Heart right ventricle (tissue), 16 donors: ENCODE measurements at regions not wholly inside any gene's neighbourhood (a gene's known extent, or its start where the extent isn't known, plus 50 kb on each side); places are given as distances from the start of the nearest gene placed in this dataset.

Experiments used
- ATAC-seq, 8 donors: fragments of 200-7000 bp; cut with Tn5 transposase; one replicate each; pipeline ENCODE4 v1.9.1; 2020; ENCODE audit warnings: mild to moderate bottlenecking in 8 of 8, moderate library complexity in 8 of 8, moderate number of reproducible peaks in 1 of 8
- DNase-seq, 2 donors: peaks; one replicate each; pipeline ENCODE4 v3.0.0-alpha.2; 2020
- H3K27ac ChIP-seq, 10 donors: fragments of 200-600 bp; sonication (generic) in 2 of 10; one replicate each; pipeline versions ENCODE4 v1.5.0 to v1.8.0; 2020 to 2022; ENCODE audit warnings: mild to moderate bottlenecking in 3 of 10
- H3K27me3 ChIP-seq, 7 donors: fragments of 200-600 bp; one replicate each; pipeline ENCODE4 v1.8.0; 2021 to 2022; ENCODE audit warnings: mild to moderate bottlenecking in 2 of 7
- H3K36me3 ChIP-seq, 9 donors: fragments of 200-600 bp; sonication (generic) in 1 of 9; one replicate each; pipeline versions ENCODE4 v1.5.0 to v1.8.0; 2020 to 2022; ENCODE audit warnings: mild to moderate bottlenecking in 2 of 9
- H3K4me1 ChIP-seq, 9 donors: fragments of 200-600 bp; sonication (generic) in 1 of 9; one replicate each; pipeline versions ENCODE4 v1.5.0 to v1.8.0; 2020 to 2022; ENCODE audit warnings: mild to moderate bottlenecking in 4 of 9
- H3K4me3 ChIP-seq, 10 donors: fragments of 200-600 bp; sonication (generic) in 2 of 10; one replicate each; pipeline versions ENCODE4 v1.5.0 to v1.8.0; 2020 to 2022; ENCODE audit warnings: mild to moderate bottlenecking in 7 of 10, moderate library complexity in 2 of 10
- H3K9me3 ChIP-seq, 11 donors: fragments of 200-600 bp in 10 of 11; sonication (generic) in 2 of 11; one replicate each; pipeline versions ENCODE4 v1.5.0 to v1.8.0; 2013 to 2022; ENCODE audit warnings: mild to moderate bottlenecking in 2 of 11, control low read depth in 1 of 11, moderate library complexity in 1 of 11
- WGBS, 2 donors: extraction: QIAGEN DNeasy Blood & Tissue Kit; methylation state at CpG; one replicate each; pipeline ENCODE4 v1.1.7; 2013; ENCODE audit warnings: inconsistent platforms in 1 of 2; 5-methylcytosine and 5-hydroxymethylcytosine counted together
- intact Hi-C, 10 donors: fragments of 100-400 bp; cut with DNase I; formaldehyde crosslinking; loops; one replicate each; pipeline versions ENCODE4 v1.11.1 to v1.14.2; 2022
- TF ChIP-seq, protein P1 (sequence below), 9 donors: fragments of 200-600 bp; sonication (generic) in 2 of 9; IDR thresholded peaks; one replicate each; pipeline versions ENCODE4 v1.5.0 to v1.8.0; 2021 to 2022; ENCODE audit warnings: antibody characterized with exemption in 9 of 9, mild to moderate bottlenecking in 5 of 9, moderate library complexity in 1 of 9
- donor health status: Arrhythmogenic right ventricular cardiomyopathy.
- donor health status: ischemic (EF 13 %, LVEDD 7.1; RV severe dilation, severe dysfunction).
- donor health status: healthy with polysubstance abuse.
- donor health status: DM: no; HTN: yes; CAD: no.
- donor health status: DM: no; HTN: no; CAD: no.
- donor health status: ischemic (EF 25% LVEDD 6.9; RV normal size, moderate dysfunction).
- donor health status: ischemic (EF 25% LVEDD 5.7; RV mildly dilated, moderate dysfunction).
- donor health status: healthy.
- donor health status: DM: yes; HTN: yes; CAD: no.
- donor health status: Ischemic cardiomyopathy.
- donor health status: ischemic (EF 35%, LVEDD 5.7; RV mildly dilated, moderate dysfunction).
- donor health status: nonischemic (EF 11% LVEDD 7.7; RV severe dilation, severe dysfunction).
- donor health status: DM: yes; HTN: yes; CAD: no.
- donor health status: PGD.
- donor health status: ischemic (EF 29% LVEDD 5.4; RV normal size, mild dysfunction).
- donor health status: nonischemic (EF 23%, LVEDD 6.1; RV moderate dilation, normal function).

DNA sequence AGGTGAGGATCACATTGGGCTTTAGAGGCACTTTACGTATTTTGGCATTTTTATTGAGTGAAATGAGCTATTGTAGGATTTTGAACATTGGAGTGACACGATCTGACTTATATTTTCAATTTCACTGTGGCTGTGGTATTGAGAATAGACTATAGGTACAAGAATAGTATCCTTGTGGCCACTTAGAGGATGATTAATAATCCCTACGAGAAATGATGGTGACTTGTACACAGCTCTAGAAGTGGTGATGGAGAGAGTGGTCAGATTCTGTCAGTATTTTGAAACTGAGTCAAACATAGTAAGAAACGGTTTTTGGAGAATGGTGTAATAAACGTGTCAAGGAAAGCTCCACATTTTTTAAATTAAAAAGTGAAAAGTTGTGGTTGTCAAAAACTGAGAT lies 494.7 kb downstream of the EPHA5 start:
- DNase-seq (no peak), ATAC-seq (no peak)
- Histone ChIP-seq H3K4me3 (no peak overlapping the region), H3K27ac (no peak overlapping the region), H3K9me3 (no peaks in the 10 kb centered on the region), H3K36me3 (no peaks in the 10 kb centered on the region), H3K27me3 (no peaks in the 10 kb centered on the region), H3K4me1 (no peaks in the 10 kb centered on the region)
- WGBS, 2 donors = 67 to 68% methylated on average over 5 of the region's 5 CpGs
- intact Hi-C loops = no loop called here
- TF ChIP-seq, protein P1, sequence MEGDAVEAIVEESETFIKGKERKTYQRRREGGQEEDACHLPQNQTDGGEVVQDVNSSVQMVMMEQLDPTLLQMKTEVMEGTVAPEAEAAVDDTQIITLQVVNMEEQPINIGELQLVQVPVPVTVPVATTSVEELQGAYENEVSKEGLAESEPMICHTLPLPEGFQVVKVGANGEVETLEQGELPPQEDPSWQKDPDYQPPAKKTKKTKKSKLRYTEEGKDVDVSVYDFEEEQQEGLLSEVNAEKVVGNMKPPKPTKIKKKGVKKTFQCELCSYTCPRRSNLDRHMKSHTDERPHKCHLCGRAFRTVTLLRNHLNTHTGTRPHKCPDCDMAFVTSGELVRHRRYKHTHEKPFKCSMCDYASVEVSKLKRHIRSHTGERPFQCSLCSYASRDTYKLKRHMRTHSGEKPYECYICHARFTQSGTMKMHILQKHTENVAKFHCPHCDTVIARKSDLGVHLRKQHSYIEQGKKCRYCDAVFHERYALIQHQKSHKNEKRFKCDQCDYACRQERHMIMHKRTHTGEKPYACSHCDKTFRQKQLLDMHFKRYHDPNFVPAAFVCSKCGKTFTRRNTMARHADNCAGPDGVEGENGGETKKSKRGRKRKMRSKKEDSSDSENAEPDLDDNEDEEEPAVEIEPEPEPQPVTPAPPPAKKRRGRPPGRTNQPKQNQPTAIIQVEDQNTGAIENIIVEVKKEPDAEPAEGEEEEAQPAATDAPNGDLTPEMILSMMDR (IDR thresholded peaks at IDR 0.05) = no peak

DNA sequence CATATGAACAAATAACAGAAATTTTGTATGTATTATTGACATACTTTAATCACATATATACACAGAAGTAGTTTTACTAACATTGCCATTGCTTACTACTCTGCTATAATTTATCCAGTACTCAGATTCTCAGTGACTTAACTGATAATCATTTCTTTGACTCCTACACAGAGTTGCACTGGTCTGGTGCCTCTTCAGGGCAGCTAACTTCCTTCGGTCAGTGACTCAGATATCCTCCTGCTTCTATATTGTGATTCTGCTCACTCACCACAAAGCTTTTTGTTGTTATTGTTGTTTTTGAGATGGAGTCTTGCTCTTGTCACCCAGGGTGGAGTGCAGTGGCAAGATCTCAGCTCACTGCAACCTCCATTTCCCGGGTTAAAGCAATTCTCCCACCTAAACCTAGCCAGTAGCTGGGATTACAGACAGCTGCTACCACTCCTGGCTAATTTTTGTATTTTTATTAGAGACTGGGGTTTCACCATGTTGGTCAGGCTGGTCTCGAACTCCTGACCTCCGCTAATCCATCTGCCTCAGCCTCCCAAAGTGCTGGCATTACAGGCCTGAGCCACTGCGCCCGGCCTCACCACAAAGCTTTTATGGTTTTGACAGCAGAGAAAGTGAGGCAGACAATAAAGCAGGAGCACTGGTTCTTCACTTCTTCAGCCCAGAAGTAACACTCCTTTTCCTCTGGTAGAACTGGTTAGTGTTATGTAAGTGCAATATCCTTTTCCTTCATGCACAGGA lies 499.3 kb downstream of the EPHA5 start:
- 79 to 83% methylated on average over 6 of the region's 6 CpGs for WGBS, 2 donors
- H3K36me3 ChIP-seq = no peaks in the 10 kb centered on the region

DNA sequence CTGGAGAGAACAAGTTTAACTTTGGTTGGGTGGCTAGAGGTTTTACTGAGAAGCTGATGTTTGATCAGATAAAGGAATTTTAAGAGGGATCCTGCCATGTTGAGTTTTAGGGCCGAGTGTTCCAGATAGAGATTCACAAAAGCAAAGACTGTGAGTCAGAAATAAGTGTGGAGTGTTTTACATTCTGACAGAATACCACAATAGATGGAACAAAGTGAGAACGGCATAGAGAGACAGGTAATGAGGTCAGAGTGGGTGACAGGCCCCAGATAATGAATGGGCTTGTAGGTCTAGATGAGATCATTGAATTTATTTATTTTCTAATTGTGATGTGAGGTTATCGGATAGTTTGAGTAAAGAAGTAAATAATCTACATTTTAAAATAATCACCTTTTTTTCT lies 502.6 kb downstream of the EPHA5 start:
- H3K27me3 ChIP-seq = no peaks in the 10 kb centered on the region
- no peaks in the 10 kb centered on the region for H3K36me3 ChIP-seq
- DNase-seq = no peak
- WGBS, 2 donors = 56 to 63% methylated on average over 3 of the region's 3 CpGs
- TF ChIP-seq, protein P1 (IDR thresholded peaks at IDR 0.05) = no peak
- no peak overlapping the region for H3K4me3 ChIP-seq
- intact Hi-C loops = no loop called here
- H3K9me3 ChIP-seq = no peaks in the 10 kb centered on the region
- H3K27ac ChIP-seq = no peak overlapping the region
- no peaks in the 10 kb centered on the region for H3K4me1 ChIP-seq
- no peak for ATAC-seq

More for the DNA sequence above, 499.3 kb downstream of the EPHA5 start:
- ATAC-seq = no peak
- TF ChIP-seq, protein P1 (IDR thresholded peaks at IDR 0.05) = no peak
- Histone ChIP-seq H3K4me3 (no peak overlapping the region), H3K9me3 (no peaks in the 10 kb centered on the region), H3K27ac (no peak overlapping the region), H3K27me3 (no peaks in the 10 kb centered on the region), H3K4me1 (no peaks in the 10 kb centered on the region)
- DNase-seq = no peak
- intact Hi-C loops = no loop called here

DNA sequence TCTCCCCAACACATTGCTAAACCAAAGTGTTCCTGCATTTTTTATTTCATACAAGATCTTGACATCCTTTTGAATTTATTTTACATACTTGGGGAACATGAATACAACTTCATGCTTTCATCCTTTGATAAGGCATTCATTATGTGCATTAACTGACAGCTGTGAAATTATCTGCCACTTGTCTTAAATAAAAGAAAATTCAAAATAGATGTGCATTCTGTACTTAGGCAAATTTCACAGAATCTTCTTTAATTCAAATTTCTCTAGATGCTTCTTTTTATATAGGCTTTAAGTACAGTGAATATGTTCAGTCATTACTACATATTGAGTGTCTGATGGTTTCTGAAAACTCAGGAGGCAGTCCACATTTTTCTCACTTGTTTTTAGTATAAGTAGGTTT lies 518.1 kb downstream of the EPHA5 start:
- DNase-seq (no peak), ATAC-seq (no peak)
- TF ChIP-seq, protein P1 (IDR thresholded peaks at IDR 0.05) = no peak
- no peak overlapping the region for H3K4me3 ChIP-seq
- intact Hi-C loops = no loop called here
- H3K9me3 ChIP-seq = peaks cover 0 to 2% (median 0%) of the 10 kb centered on the region in 11 donors
- no peaks in the 10 kb centered on the region for H3K36me3 ChIP-seq
- H3K27me3 ChIP-seq = no peaks in the 10 kb centered on the region
- H3K4me1 ChIP-seq = no peaks in the 10 kb centered on the region
- H3K27ac ChIP-seq = no peak overlapping the region
